Suprapubic skin (tissue), 3 donors: ENCODE measurements at regions not wholly inside any gene's neighbourhood (a gene's known extent, or its start where the extent isn't known, plus 50 kb on each side); places are given as distances from the start of the nearest gene placed in this dataset.

ENCODE experiments used
- POLR2A ChIP-seq, 2 donors: fragments of 450-650 bp; IDR thresholded peaks; one replicate each; pipeline ENCODE4 v1.6.1; 2017; ENCODE audit warnings: antibody characterized with exemption in 2 of 2, mild to moderate bottlenecking in 2 of 2, moderate library complexity in 2 of 2
- TF ChIP-seq, protein P1 (sequence below), 2 donors: fragments of 200-600 bp in 1 of 2; fragments of 450-650 bp in 1 of 2; sonication (generic) in 1 of 2; IDR thresholded peaks; one replicate each; pipeline ENCODE4 v1.5.1; 2016 to 2019; ENCODE audit warnings: antibody characterized with exemption in 2 of 2, mild to moderate bottlenecking in 1 of 2, moderate library complexity in 1 of 2

DNA sequence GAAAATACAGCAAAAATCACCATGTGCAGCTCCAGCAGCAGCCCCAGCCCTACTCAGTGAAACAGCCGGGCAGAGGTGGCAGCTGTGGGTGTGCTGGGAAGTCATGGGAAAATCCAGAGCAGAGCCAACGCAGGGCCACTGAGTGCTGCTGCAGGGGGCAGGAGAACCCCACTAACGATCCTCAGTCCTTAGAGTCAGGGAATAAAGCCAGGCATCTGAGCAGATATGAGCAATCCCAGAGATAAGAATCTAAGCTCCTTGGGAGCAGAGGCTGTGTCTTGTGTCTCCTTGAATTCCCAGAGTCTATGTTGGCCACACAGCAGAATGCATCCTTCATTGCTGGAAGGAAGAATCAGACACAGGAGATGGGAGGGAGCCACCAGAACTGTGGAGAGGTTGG lies 493.1 kb upstream of the MAP3K7 start:
- no peak for TF ChIP-seq POLR2A (IDR thresholded peaks at IDR 0.05)
- TF ChIP-seq, protein P1, sequence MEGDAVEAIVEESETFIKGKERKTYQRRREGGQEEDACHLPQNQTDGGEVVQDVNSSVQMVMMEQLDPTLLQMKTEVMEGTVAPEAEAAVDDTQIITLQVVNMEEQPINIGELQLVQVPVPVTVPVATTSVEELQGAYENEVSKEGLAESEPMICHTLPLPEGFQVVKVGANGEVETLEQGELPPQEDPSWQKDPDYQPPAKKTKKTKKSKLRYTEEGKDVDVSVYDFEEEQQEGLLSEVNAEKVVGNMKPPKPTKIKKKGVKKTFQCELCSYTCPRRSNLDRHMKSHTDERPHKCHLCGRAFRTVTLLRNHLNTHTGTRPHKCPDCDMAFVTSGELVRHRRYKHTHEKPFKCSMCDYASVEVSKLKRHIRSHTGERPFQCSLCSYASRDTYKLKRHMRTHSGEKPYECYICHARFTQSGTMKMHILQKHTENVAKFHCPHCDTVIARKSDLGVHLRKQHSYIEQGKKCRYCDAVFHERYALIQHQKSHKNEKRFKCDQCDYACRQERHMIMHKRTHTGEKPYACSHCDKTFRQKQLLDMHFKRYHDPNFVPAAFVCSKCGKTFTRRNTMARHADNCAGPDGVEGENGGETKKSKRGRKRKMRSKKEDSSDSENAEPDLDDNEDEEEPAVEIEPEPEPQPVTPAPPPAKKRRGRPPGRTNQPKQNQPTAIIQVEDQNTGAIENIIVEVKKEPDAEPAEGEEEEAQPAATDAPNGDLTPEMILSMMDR (IDR thresholded peaks at IDR 0.05): no peak
